PFSK-1 (cell line): ENCODE measurements at regions not wholly inside any gene's neighbourhood (a gene's known extent, or its start where the extent isn't known, plus 50 kb on each side); places are given as distances from the start of the nearest gene placed in this dataset.

Source experiments
- FOXP2 ChIP-seq: optimal IDR thresholded peaks from 2 replicates; pipeline ENCODE3; 2011; ENCODE audit warnings: borderline replicate concordance, control low read depth, inconsistent platforms; ENCODE audit not compliant: insufficient read depth; ENCODE audit errors: extremely low read length, extremely low read depth
- POLR2AphosphoS5 ChIP-seq: IDR thresholded peaks from 2 replicates; pipeline ENCODE4 v1.6.1; 2012; ENCODE audit warnings: low read depth, mild to moderate bottlenecking, control low read depth, low read length, moderate library complexity
- REST ChIP-seq, 2 experiments: IDR thresholded peaks; 2 replicates each; pipeline versions ENCODE4 v1.6.1 to v1.8.0; 2011 to 2012; ENCODE audit warnings: low read depth in 2 of 2, low read length in 2 of 2, control low read depth in 1 of 2, inconsistent platforms in 1 of 2, mild to moderate bottlenecking in 1 of 2, moderate library complexity in 1 of 2; ENCODE audit not compliant: insufficient read depth in 1 of 2
- SIN3A ChIP-seq: IDR thresholded peaks from 2 replicates; pipeline ENCODE4 v1.6.1; 2012; ENCODE audit warnings: mild to moderate bottlenecking, low read length, moderate library complexity, borderline replicate concordance; ENCODE audit not compliant: insufficient read depth
- TAF1 ChIP-seq: IDR thresholded peaks from 2 replicates; pipeline ENCODE4 v1.6.1; 2012; ENCODE audit warnings: low read length, control low read depth, borderline replicate concordance; ENCODE audit not compliant: insufficient read depth

GRCh38 chr2:204126705-204127104, 190.1 kb downstream of the ICOS start:
- TF ChIP-seq REST (IDR thresholded peaks at IDR 0.05; ENCODE audit: insufficient read depth in 1 of 2, low read depth in 2 of 2, low read length in 2 of 2) (no peak), POLR2AphosphoS5 (no peak), TAF1 (no peak), SIN3A (no peak), FOXP2 (no peak)
